ENCODE measurements at regions not wholly inside any gene's neighbourhood (a gene's known extent, or its start where the extent isn't known, plus 50 kb on each side); places are given as distances from the start of the nearest gene placed in this dataset.
"Not testable (repeated sequence)": the region's sequence is repeated elsewhere in the genome, so short reads cannot be mapped to it uniquely, and the experiment has no call there.

DNA sequence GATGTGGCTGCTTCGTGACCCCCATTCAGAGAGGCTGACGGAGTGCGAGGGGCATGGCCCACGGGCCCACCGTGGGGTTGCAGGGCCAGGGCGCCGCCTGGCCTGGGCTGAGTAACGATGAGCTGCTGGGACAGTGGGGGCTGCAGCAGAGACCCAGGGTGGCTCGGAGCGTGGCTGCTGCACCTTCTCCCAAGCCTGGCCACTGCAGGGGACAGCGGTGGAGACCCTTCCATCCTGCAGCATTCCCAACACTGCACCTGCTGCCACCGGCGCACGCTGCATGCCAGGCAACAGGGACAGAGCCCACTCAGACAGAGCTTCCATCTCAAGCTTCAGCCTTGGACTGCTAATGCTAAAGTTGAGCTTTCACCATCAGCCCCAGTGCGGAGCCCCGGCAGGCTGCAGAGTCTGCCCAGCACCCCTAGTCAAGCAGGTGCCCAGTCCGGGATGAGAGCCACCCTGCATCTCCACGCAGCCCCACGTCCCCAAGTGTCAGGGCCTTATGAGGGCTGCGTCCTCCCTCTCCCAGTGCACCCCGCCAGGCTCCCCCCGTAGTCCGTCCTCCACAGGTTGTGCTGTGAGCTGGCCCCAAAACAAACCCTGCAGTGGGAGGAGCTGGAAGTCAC is 89.4 kb upstream of the AFDN start:
- DNase-seq: no peak

DNA sequence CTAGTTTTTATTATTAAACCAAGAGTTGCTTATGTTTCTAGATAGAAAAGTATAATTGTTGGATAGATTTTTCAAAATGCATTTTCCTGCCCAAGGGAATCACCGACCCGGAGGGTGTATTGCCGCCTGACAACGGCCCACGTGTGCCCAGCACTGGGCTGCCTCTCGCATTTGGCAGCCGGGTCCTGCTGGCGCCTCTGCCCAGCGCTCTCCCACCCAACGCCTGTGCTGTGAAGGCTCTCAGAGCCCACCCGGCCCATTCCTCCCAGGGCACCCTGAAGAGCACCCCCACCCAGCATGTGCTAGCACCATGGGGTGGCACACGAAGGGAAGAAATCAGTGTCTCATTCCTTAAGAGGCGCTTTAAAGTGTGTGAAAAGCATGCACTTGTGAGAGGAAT is 88.3 kb upstream of the AFDN start:
- no peak for DNase-seq

DNA sequence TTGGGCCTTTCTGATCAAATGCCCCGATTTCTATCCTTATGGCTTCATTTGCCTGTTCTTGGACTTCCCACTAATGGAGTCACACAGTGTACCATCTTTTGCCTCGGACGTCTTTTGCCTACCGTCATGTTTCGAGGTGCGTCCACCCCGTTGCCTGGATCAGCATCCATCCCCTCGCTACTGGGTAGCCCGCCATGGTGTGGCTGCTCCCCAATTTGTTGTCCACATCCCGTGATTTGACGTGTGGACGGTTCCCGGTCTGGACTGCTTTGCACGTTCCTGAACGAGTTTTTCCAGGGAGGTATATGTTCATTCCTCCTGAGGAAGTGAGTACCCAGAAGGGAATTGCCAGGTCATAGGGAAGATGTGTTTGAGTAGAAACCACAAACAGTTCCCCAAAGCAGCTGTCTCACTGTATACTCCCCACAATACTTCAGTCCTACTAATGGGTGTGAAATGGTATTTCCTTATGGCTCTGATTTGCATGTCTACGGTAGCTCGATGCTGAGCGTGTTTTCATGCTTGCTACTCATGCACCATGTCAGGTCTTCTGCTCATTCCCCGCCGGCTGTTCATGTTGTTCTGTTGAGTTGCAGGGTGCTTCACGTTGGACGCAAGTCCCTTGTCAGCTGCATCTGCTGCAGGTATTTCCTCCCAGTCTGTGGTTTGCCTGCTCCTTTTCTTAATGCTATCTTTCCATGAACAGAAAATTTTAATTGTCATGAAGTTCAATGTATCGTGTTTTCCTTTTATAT is 86.8 kb upstream of the AFDN start:
- DNase-seq: no peak

DNA sequence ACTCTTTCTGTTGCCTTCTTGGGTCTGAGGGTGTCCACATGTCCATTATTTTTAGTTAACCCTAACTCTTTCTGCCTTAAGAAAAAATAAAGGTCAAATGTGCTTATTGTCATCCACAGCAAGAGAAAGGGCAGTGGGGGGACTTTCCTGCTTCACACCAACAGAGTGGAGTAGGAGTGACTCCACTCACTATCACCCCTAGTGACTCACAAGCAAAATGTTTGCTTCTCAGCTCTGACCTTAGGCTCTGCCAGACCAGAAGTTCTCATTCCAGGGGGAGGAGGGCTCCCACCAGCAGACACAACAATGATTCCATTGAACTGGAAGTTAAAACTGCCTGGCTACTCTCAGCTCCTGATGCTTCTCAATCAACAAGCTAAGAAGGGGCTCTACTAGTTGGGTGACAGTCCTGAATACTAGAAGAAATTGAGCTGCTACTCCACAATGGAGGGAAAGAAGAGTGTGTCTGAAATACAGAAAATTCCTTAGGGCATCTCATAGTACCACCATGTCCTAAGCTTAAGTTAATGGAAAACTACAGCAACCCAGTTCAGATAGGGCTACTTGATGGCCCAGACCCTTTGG is 83.9 kb upstream of the AFDN start:
- DNase-seq: no peak

DNA sequence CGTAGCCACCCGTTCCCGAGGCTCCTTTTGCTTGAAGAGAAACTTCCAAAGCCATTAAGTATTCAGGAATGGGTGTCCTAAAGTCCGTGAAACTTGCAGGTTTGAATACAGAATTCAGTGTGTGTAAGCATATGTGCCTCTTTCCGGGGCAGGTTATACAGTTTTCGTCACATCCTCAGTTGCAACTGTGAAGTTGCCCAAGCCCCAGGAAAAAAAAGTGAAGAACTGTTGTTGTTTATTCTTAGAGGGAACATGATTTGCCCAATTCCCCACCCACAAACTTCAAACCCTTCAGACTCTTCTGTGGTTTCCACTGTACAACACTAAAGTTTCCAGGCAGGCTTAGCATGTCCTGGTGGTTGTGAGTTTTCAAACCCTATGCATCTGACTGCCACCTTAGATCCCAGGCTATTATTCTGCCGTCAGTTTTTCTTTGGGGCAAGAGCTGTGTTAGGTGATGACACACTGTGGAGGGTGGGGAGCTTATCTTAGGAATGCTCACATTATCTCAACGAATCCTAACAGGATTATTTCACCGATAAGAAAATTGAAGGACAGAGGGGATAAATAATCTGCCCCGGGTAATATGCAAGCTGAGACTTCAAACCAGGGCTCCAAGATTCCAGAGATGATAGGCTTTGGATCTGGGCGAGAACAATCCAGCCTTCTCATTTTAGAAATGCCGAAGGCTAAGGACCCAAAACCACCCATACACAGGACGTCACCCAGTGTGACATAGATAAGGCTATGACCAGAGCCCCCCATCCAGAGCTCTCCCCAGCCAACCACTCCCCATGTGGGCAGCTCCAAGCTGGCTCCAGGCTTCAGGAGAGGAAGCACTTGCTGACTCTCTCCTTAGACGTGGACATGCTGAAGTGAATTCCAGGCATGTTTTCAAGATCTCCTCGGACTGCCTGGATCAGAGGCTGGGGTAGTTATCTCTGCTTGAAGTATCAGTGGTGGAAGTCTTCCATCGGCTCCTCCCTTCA is 81.7 kb upstream of the AFDN start:
- no peak for DNase-seq

DNA sequence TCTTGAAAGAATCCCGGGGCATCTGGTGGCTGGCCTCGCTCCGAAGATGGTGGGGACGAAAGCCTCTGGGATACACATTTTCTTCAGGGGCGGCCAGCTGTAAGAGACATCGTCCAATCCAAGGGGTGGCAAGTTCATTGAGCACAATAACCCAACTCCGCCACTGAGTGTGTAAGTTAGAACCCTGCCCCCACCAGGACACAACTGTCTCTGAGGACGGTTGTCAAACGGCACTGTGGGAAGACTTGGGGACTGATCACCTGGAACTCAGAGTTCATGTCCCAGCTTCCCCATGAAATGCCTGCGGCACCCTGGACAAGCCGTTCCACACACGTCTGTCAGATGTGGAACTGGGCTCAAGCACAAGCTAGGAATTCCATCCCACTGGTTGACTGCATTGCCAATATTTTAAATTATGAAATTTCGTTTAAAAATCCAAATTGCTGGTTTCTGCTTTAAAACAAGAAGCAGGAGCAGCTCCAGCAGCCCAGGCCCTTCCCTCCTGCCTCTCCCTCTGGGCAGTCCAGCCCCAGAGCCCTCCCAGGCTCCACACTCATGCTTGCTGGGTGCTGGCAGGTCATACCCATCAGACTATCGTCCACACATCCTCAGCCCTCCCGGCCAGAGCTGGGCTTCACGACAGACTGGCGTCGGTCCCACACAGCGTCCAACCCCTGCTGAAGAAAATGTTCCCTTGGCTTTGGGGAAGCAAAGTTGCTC is 80.9 kb upstream of the AFDN start:
- no peak for DNase-seq

DNA sequence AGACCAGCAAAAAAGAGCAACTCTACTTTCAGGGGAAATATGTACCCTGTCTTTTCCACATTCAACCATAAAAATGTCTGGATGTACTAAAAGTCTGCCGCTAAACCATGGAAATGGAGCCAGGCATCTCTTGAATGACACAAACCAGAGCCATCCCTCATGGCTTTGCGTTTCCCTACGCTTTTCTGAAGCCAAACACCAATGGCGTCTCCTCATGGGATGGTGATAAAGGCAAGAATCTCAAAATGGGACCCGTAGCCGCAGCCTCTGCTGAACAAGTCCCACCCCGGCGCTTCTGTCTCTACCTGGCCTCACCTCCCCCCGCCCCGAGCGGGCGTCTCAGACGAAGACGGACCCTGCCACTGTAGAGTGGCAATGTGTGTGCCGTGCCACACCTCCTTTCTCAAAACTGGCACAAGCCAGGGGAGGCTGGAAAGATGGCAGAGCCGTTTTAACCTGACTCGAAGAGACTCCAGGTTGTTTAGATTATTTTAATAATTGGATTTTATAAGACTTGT is 80.3 kb upstream of the AFDN start:
- DNase-seq: no peak

DNA sequence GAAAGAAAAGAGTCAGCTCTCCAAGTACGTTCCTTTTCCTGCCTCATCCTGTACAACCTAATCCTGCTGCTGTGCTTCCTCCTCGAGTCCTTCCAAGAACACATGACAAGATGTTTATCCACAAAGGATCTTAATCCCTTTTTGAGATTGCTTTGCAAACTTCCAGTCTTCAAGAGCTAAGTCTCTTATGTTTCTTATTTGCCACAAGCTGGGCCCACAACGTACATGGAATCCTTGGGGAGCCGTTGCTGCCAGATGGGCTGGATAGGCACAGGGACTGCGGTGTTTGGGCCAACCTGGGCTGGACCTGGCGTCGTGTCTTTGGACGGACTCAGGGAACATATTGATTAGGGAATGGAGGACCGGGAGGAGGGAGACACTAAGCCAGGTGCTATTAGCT is 79.7 kb upstream of the AFDN start:
- DNase-seq: no peak

DNA sequence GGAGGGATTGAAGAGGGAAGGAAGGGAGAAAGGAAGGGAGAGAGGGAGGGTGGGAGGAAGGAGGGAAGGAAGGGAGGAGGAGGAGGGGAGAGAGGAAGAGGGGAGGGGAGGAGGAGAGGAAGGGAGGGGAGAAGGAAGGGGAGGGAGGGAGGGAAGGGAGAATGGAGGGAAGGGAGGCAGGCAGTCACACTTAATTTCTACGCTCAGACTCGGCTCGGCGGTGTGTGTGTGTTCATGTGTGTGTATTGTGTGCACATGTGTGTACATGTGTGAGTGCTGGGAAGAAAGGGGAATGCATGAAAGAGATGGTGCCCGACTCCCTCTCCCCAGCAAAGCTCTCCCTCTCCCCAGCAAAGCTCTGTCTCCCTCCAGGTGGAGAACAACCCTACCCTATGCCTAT is 79.1 kb upstream of the AFDN start:
- DNase-seq: no peak

DNA sequence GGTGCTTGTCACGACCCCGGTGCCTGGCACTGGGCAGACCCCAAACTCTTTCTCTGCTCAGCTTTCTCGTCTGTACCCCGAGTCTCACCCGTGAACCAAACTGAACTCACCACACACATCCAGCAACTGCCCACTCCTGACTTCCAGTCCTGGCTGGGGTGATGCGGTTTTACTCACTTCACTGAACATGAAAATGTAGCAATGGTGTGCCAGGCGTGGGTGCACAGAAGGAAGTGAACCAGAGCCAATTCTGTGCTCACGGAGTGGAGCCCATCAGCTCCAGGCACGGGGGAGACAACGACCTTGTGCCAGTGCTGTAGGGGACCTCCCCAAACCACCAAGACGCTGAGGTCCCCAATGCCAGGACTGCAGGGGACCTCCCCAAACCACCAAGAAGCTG is 78.7 kb upstream of the AFDN start:
- no peak for DNase-seq

DNA sequence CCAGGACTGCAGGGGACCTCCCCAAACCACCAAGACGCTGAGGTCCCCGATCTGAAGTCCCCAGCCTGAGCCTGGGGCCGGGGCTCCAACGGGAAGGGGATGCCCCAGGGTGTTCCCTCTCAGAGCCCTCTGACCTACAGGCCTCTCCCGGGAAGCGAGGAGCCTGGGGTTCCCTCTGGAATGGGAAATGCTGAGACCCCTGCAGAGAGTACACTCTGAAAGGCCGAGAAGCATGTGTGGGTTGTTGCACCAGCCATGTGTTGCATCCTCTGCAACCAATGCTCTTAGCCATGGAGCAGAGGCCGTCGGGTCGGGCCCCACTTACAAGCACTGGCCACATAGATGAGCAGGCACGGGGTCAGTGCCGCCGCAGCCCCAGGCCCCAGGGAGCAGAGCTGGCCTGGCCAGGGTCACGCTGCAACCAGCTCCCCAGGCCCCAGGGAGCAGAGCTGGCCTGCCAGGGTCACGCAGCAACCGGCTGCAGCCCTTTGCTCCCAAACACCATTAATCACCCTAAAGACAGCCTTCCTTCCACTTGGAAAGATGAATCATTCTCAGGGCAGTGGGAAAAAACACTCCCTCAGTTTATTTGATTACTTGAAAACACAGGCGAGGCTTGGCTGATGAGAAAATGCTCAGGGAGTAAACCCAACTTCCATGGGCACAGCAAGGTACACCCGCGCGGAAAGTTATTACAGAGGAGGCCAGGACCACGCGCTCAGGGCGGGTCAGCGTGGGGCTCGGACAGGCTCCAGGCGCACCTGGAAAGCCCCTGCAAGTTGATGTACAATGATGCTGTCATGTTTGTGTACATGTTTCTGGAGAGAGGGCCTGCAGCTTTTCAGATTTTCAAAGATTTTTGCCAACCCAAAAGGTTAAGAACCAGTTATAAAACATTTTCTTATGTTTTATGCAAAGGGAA is 78.0 kb upstream of the AFDN start:
- no peak for DNase-seq

DNA sequence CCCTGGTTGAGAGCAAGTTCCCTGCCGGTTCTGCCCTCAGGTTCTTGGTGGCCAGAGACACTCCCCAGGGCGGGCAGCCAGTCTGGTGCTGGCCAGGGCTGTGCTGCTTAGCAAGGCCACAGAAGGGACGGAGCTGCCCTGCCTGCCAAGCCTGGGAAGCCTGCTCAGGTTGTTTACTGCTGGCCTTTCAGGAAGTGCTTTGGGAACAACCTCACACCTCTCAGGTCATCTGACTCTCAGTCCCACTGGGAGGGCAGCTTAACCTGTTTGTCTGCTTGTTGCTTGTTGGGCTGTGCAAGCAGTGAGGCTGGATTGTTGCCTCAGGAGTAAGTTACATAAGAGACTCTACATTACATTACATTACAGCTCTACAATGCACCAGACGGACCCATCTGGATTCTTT is 75.8 kb upstream of the AFDN start:
- no peak for DNase-seq

DNA sequence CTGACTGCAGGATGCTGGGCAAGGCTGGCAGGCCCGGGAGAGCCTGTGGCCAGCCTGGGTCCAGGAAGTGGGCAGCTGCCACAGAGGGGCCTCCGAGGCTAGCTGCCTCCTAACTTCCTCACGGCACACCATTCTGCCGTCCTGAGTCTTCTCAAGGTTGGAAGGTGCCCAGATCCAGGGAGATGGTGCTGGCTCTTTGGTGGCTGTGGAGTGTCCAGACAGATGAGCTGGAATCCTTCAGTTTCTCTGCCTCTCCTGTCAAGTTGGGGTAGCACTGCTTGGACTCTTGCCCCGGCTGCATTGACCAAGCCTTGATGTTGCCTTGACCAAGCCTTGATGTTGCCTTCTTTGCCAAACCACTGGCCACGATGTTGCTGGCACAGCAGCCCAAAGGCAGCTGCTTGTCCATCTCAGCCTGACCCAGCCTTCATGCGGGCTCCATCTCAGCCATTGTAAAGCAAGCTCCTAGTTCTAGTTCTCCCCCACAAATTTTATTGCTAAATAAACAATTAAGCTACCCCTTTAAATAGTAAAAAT is 75.1 kb upstream of the AFDN start:
- DNase-seq: no peak

DNA sequence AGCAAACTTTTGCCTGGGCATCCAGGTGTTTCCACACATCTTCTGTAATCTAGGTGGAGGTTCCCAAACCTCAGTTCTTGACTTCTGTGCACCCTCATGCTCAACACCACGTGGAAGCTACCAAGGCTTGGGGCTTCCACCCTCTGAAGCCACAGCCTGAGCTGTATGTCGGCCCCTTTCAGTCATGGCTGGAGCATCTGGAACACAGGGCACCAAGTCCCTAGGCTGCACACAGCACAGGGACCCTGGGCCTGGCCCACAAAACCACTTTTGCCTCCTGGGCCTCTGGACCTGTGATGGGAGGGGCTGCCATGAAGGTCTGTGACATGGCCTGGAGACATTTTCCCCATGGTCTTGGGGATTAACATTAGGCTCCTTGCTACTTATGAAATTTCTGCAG is 73.4 kb upstream of the AFDN start:
- DNase-seq: not testable (repeated sequence)

DNA sequence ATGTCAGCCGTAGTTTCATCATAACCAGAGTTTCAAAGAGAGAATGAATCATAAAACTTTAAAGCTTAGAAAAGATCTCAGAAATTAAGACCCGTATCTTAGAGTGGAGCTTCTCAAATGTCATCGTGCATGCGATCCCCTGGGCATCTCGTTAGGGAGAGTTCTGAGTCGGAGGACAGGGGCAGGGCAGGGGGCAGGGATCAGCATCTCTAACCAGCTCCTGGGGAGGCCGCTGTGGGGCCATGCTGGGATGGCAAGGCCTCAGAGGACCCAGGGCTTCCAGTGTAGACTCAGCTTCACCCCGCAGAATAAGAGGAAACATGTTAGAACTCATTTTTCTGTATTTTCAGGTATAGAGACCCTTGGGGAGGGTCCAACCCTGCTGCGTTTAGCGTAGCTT is 72.0 kb upstream of the AFDN start:
- no peak for DNase-seq

DNA sequence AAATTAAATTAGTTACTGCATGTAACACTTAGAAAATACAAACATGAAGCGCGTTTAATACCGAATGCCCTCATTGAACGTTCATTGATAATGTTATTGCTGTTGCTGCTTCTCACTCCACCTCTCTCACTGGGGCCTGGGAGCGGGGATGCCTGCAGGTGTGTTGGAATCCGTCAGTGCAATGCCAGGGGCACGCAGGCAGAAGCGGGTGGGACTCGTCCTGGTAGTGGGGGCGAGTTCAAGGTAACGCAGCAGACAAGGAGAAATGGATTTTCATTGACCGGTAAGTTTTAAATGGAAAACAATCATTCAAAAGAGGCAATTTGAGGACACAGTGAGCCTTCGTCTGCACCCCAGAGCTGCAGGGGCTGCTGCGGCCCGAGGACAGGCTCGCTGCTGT is 71.2 kb upstream of the AFDN start:
- DNase-seq: no peak

DNA sequence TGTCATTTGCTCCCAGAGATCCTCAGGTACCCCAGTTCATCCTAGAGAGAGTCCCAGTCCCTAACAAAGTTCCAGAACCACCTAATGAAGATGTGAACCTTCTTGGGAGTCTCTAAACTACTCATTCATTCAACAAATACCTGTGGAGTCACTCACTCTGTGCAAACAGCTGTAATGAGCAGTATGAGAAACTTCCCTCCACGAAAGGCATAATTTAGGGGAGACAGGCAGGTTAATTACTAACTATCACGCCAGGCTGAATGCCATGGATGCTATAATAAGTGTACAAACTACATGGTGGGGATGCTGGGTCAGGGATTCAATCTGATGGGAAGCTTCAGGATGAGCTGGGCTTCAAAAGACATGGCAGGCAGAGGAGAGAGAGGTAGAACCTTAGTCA is 70.1 kb upstream of the AFDN start:
- no peak for DNase-seq

DNA sequence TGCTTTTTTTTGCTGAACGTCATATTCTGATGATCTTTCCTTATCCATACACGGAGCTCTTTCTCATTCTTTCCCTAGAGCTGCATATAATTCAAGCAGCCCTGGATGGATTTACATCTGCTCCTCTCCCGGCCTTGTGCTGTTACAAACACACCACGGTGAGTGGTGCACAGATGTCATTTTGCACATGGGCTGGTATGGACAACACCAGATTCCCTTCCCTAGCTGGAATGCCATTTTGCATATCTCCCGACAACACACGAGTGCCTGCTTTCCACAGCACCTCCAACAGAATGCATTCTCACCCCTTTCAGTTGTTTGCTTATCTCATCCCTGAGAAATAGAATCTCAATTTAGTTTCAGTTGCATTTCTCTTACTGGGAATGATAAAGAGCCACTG is 69.5 kb upstream of the AFDN start:
- no peak for DNase-seq

DNA sequence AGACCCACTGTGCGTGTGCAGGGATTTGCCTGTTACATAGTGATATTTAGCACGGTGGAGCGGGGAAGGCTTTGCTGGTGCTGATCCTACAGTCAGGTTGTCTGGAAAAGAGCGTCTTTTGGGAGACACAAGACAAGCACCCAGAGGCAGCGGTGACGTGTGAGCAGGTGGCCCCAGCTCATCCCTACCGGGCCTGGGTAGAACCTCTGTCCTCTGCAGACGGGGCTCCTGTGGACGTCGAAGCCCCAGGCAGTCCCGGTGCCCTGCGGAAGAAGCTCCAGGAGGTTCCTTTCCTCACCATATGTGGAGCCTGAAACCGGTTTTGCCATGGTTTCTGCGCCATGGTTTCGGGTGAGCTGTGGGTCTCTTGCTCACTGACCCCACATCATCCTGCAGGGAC is 68.9 kb upstream of the AFDN start:
- no peak for DNase-seq

DNA sequence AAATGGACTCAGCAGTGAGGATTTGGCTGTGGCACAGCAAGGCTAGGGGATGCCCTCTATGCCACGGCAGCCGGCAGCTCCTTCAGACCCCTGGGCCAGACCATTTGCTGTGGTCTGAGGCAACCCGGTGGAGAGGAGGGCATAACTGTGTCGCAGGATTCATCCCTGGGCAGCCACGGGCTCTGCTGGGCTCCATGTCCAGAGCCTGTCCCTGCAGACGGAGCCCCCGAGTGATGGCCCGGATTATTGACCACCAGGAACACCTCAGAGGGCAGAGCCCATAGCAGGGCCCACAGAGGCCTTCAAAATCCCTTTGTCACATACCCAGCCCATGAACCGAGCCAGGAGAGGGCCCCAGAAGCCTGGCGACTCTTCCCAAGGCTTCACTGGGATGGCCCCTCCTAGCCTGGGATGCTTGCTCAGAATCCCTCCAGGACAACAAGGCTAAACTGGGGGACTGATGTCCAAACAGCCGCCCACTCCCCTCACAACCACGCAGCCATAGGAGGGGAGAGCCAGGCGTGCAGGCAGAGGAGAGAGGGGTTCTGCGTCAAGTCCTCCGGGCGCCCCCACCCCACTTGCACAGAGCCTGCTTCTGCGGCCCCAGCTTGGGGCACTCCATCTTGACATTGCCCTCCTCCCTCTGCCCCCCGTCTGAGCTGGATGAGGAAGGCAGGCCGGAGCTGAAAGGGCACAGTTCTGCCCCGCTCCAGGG is 68.2 kb upstream of the AFDN start:
- DNase-seq: no peak
